ENCODE measurements at regions not wholly inside any gene's neighbourhood (a gene's known extent, or its start where the extent isn't known, plus 50 kb on each side); places are given as distances from the start of the nearest gene placed in this dataset.
A peak's percentile ranks its signal among the peaks of the same experiment; 100 is the strongest.

- no peaks in the 10 kb centered on the region for H3K79me2 ChIP-seq (ENCODE audit: insufficient read depth, low read length)
- H3K4me3 ChIP-seq (ENCODE audit: insufficient read depth, low read length) = no peak overlapping the region
- H3K4me2 ChIP-seq (ENCODE audit: insufficient read depth, low read length) = no peak overlapping the region
- TF ChIP-seq, protein P1, sequence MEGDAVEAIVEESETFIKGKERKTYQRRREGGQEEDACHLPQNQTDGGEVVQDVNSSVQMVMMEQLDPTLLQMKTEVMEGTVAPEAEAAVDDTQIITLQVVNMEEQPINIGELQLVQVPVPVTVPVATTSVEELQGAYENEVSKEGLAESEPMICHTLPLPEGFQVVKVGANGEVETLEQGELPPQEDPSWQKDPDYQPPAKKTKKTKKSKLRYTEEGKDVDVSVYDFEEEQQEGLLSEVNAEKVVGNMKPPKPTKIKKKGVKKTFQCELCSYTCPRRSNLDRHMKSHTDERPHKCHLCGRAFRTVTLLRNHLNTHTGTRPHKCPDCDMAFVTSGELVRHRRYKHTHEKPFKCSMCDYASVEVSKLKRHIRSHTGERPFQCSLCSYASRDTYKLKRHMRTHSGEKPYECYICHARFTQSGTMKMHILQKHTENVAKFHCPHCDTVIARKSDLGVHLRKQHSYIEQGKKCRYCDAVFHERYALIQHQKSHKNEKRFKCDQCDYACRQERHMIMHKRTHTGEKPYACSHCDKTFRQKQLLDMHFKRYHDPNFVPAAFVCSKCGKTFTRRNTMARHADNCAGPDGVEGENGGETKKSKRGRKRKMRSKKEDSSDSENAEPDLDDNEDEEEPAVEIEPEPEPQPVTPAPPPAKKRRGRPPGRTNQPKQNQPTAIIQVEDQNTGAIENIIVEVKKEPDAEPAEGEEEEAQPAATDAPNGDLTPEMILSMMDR (IDR thresholded peaks at IDR 0.05; ENCODE audit: extremely low read depth, low read depth, low read length) = no peak
- no peak for DNase-seq (ENCODE audit: insufficient read length, low spot score, missing footprints)
- H3K4me1 ChIP-seq (ENCODE audit: insufficient read depth, low read length) = peaks cover 5% of the 10 kb centered on the region
- no peaks in the 10 kb centered on the region for H3K27me3 ChIP-seq (ENCODE audit: insufficient read depth, low read length)
- H3K36me3 ChIP-seq (ENCODE audit: insufficient read depth, low read length) = no peaks in the 10 kb centered on the region
- no peaks in the 10 kb centered on the region for H4K20me1 ChIP-seq (ENCODE audit: insufficient read depth, low read length)
- H2AFZ ChIP-seq (ENCODE audit: low read length) = no peak overlapping the region
- no peak overlapping the region for H3K27ac ChIP-seq (ENCODE audit: low read depth, low read length)
- H3K9me3 ChIP-seq (ENCODE audit: low read depth, low read length) = no peaks in the 10 kb centered on the region
These were observed 320.0 kb downstream of the MTX2 start for GRCh38 chr2:176589287-176589686.

DNA sequence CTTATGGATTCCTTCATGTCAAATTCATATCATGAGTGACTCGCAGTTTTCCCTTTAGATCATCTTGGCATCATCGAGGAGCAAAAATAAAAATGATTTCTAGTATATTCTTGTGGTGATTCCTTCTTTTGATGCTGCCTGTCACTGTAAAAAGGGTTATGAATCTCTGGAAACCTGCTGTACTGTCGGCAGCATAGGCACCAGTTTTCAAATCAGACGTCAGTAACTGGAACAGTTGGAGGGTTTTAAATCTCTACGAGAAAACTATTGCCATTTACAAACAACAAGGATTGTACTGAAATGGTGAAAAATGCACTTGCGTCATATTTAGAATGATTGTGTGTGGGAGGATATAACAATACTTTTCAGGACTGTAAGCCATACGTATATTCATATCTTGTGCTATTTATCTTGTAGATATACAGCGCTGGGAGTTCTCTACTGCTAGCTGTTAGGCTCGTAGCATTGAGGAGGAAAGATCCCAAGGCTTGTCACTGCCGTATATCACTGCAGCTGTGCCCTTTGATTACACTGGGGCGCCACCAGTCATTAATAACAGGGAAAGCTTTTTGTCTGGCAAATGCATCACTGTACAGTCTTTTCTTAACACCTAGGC lies 320.7 kb downstream of the MTX2 start:
- H3K4me1 ChIP-seq (ENCODE audit: insufficient read depth, low read length) = no peaks in the 10 kb centered on the region
- H3K4me2 ChIP-seq (ENCODE audit: insufficient read depth, low read length) = no peak overlapping the region
- no peaks in the 10 kb centered on the region for H3K79me2 ChIP-seq (ENCODE audit: insufficient read depth, low read length)
- H3K36me3 ChIP-seq (ENCODE audit: insufficient read depth, low read length) = no peaks in the 10 kb centered on the region
- no peaks in the 10 kb centered on the region for H3K9me3 ChIP-seq (ENCODE audit: low read depth, low read length)
- no peak for DNase-seq (ENCODE audit: insufficient read length, low spot score, missing footprints)
- H3K4me3 ChIP-seq (ENCODE audit: insufficient read depth, low read length) = no peak overlapping the region
- no peak overlapping the region for H3K27ac ChIP-seq (ENCODE audit: low read depth, low read length)
- H2AFZ ChIP-seq (ENCODE audit: low read length) = no peak overlapping the region
- H4K20me1 ChIP-seq (ENCODE audit: insufficient read depth, low read length) = no peaks in the 10 kb centered on the region
- TF ChIP-seq, protein P1 (IDR thresholded peaks at IDR 0.05; ENCODE audit: extremely low read depth, low read depth, low read length) = no peak
- H3K27me3 ChIP-seq (ENCODE audit: insufficient read depth, low read length) = peaks cover 5% of the 10 kb centered on the region

GRCh38 chr2:176592216-176592615 lies 323.0 kb downstream of the MTX2 start:
- no peaks in the 10 kb centered on the region for H3K36me3 ChIP-seq (ENCODE audit: insufficient read depth, low read length)
- no peak overlapping the region for H3K4me2 ChIP-seq (ENCODE audit: insufficient read depth, low read length)
- H3K79me2 ChIP-seq (ENCODE audit: insufficient read depth, low read length) = no peaks in the 10 kb centered on the region
- no peak overlapping the region for H3K27ac ChIP-seq (ENCODE audit: low read depth, low read length)
- H4K20me1 ChIP-seq (ENCODE audit: insufficient read depth, low read length) = no peaks in the 10 kb centered on the region
- TF ChIP-seq, protein P1 (IDR thresholded peaks at IDR 0.05; ENCODE audit: extremely low read depth, low read depth, low read length) = no peak
- H2AFZ ChIP-seq (ENCODE audit: low read length) = no peak overlapping the region
- H3K4me1 ChIP-seq (ENCODE audit: insufficient read depth, low read length) = peaks cover 13% of the 10 kb centered on the region
- no peak overlapping the region for H3K4me3 ChIP-seq (ENCODE audit: insufficient read depth, low read length)
- no peak for DNase-seq (ENCODE audit: insufficient read length, low spot score, missing footprints)
- peaks cover 7% of the 10 kb centered on the region for H3K27me3 ChIP-seq (ENCODE audit: insufficient read depth, low read length)
- H3K9me3 ChIP-seq (ENCODE audit: low read depth, low read length) = no peaks in the 10 kb centered on the region

DNA sequence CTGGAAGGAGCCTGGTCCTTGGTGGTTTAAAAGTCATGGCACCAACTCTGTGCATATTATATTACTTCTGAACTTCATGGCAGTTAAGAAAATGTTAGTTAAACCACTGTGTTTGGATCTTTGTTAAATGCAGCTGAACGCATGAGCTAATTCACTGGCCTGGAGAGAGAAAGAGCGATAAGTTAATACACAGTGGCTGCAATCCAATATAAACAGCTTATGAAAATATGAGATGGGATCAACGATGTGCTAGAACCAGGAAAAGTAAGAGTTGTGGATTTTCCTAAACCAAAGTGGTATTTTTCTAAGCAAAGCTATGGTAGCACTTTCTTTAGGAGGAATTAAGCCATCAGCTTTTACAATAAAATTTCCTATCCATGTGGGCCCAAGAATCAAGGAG lies 326.7 kb downstream of the MTX2 start:
- no peak for DNase-seq (ENCODE audit: insufficient read length, low spot score, missing footprints)
- Histone ChIP-seq H4K20me1 (ENCODE audit: insufficient read depth, low read length) (no peaks in the 10 kb centered on the region), H2AFZ (ENCODE audit: low read length) (peak overlapping the region; percentile 32), H3K36me3 (ENCODE audit: insufficient read depth, low read length) (no peaks in the 10 kb centered on the region), H3K4me2 (ENCODE audit: insufficient read depth, low read length) (peak overlapping the region; percentile 49), H3K4me1 (ENCODE audit: insufficient read depth, low read length) (peaks cover 13% of the 10 kb centered on the region), H3K27ac (ENCODE audit: low read depth, low read length) (no peak overlapping the region), H3K9me3 (ENCODE audit: low read depth, low read length) (no peaks in the 10 kb centered on the region), H3K79me2 (ENCODE audit: insufficient read depth, low read length) (no peaks in the 10 kb centered on the region), H3K4me3 (ENCODE audit: insufficient read depth, low read length) (peak overlapping the region; percentile 7), H3K27me3 (ENCODE audit: insufficient read depth, low read length) (peaks cover 8% of the 10 kb centered on the region)
- TF ChIP-seq, protein P1 (IDR thresholded peaks at IDR 0.05; ENCODE audit: extremely low read depth, low read depth, low read length) = no peak
